Kidney capillary endothelial cell (primary cell): ENCODE measurements at regions not wholly inside any gene's neighbourhood (a gene's known extent, or its start where the extent isn't known, plus 50 kb on each side); places are given as distances from the start of the nearest gene placed in this dataset.

ENCODE experiments used
- DNase-seq: peaks from one replicate; pipeline ENCODE4 v3.0.0-alpha.2; 2018; ENCODE audit warnings: low spot score

DNA sequence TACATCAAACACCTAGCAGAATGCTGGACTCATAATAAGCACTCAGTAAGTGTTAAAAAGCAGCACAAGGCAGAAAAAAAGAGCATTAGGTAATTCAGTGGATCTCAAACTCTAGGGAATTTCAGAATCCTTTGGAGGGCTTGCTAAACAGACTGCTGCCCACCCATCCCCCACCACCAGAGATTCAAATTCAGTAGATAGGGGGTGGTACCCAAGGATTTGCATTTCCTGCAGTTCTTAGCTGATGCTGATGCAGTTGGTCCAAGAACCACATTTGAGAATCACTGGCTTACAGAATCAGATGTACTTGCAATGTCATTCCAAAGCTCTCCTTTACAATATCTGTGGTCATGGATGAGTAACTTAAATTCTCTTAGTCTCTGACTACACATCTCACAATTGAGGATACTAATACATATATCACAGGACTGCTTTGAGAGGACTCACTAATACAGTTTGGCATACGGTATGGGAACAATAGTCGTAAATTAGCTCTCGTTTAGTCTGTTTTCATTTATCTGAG lies 664.5 kb downstream of the KCNA4 start:
- DNase-seq, result no peak

DNA sequence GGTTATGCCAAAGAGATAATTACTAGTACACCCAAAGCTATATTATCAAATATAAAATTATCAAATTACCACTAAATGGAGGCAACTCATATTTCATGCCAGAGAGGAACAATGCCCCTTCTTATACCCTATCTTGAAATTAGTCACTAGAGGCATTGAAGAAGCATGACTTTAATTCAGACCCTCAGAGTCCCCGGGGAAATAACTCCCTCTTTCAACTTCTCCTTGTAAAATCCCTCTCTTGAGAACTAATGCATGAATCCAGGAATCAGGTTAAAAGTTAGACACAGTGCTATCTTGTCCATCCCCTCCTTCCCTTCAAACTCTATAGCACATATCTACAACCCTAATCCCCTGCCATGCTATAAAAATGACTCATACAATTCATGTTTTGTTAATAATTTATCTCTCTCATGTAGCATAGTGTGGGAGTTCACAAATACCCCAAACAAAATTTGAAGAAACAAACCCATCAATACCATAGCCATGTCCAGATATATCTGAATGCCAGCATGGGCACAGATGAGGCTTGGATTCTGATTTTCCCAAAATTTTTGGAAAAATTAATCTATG lies 665.4 kb downstream of the KCNA4 start:
- DNase-seq, result no peak

- DNase-seq, result peak; percentile 36
These were observed 673.1 kb downstream of the KCNA4 start for GRCh38 chr11:29343465-29344333.

DNA sequence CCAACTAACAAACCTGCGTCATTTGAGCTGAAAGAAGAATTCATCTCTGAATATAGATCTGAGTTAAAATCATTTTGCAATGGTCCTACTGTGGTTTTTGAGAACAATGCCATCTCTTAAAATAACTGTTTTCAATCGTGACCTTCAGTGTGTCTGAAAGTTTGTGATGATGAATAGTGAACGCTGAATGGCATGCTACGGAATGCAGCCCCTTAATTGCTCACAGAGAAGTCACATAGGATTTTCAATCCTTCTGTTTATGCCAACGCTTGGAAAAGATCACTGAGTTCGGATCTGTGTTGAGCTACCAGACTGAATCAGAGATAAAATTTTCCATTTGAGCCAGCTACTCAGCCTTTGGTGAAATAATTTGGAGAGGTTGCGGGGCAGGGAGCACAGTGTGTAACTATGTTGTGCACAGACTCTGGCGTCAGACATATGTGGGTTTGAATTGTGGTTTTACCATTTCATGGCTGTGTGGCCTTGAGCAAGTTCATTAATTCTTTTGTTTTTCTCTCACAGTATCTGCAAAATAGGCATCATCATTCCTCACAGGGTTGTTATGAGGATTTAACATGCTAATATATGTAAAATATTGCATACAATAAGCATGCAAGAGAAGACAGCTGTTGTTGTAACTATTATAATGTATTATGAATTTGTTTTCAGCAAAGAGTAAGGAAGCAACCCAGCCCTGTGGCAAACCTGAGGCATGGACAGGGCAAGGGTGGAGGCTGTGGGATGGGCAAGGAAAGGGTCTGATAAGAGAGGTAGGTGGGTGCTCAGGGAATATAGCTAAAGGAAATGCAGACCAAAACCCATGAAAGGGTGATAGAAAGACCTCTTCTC lies 679.9 kb downstream of the KCNA4 start:
- DNase-seq, result no peak

DNA sequence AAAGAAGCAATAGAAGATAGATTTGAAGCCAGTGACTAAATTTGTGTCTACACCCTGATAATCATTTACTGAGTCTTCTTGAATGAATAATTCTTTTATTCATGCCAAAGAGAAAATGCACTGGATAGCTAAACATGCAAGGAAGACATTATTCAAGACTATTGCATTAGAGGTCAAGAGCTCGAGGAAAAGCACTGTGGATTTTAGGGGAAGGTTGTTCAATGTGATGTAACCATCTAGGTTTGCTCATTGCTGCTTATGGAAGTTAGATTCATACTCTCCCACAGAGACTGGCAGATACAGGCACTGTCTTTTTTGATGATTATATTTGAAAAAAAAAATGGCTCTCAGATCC lies 682.1 kb downstream of the KCNA4 start:
- no peak for DNase-seq

DNA sequence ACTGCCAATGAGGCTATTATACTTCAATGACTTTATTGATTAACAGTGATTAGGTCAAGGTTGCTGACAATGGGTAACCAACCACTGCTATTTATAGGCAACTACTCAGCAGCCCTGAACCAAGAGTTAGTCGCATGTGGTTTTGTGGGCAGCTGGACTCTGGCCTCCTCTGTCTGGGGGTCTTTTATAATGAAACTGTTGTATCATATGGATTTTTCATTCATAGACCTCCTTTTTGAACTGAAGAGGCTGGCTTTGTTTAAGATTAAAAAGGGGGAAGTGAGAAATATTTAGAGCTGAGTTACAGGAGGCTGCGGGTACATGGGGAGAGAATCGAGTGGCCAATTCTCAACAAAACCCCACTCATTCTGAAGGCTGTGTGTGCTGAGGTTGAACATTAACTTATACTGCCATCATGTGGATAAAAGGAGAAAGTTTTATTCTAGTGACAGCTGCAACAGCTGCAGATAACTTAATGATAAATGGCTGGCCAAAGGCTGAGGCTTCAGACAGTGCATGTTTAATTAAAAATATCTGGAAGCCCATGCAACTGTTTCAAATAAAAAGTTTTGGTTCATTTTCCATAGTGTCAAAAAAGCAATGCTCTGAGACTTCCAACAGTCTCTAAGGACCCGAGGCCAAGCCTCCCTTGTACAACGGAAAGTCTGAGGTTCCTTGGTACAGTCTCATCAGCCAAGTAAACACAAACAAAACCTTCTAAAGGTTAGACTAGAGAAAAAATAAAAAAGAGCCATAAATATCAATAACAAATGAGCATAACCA lies 682.6 kb downstream of the KCNA4 start:
- peak; percentile 55 for DNase-seq

DNA sequence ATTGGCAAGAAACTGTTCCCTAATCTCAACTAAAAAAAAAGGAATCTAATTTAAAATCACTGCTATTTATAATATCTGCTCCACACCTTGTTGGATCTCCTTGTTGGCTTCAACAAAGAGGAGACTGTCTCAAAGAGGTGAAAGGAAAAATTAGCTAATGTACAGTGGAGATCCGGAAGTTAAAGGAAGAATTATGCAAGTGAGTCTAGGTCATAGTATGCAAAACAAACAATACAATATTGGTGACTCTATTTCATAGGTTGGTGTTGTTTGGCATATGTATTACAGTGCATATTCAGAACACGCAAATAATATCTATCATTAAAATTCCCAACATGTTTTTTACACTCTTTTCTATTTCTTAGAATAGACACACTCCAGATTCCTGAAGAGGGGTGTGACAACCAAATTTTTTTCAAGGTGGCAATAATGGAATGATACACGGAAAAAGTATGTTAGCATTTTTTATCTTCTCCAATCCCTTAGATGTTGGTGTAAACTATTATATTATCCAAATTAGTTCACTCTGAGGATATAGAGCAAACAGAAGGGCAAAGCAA lies 685.3 kb downstream of the KCNA4 start:
- no peak for DNase-seq

- DNase-seq, result peak; percentile 11
These were observed 687.8 kb downstream of the KCNA4 start for GRCh38 chr11:29328961-29329441.

GRCh38 chr11:29327891-29328290 lies 688.9 kb downstream of the KCNA4 start:
- DNase-seq, result no peak

- no peak for DNase-seq
These were observed 690.1 kb downstream of the KCNA4 start for GRCh38 chr11:29326757-29327156.

- no peak for DNase-seq
These were observed 692.5 kb downstream of the KCNA4 start for GRCh38 chr11:29324328-29324727.

DNA sequence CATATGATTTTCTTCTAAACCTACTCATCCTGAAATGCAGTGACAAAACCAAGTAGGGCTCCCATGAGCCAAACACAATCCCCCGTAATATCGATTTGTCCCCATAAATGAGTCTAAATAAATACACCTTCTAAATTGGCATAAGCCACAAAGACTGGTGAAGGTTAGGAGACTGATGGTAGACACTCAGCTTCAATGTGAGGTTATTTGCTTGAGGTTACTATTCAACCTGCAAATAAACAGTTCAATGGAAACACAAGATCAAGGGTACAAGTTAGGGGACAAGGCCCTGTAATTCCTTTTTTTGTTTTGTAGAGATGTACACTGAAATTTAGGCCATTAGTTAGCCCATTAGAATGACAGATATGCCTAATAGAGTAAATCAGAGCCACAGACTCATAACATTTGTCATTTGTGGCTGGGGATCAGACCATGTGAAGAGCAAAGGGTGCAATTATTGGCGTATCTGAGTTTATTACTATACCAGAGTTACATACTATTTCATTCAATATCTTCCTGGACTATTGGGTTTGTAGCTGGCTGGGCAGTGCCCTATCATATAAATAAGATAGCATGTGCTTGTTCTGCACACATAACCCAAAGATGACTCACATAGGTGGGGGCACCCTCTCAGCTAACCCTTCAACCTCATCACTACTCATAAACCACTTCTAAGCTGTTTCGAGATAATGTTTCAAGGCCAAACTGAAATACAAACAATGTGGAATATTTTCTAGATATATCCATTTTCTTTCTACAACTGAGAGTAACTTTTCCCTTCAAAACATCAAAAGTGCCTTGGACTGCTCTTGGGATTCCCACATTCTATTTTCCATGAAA lies 695.3 kb downstream of the KCNA4 start:
- no peak for DNase-seq

GRCh38 chr11:29320196-29320595 lies 696.6 kb downstream of the KCNA4 start:
- DNase-seq, result no peak

DNA sequence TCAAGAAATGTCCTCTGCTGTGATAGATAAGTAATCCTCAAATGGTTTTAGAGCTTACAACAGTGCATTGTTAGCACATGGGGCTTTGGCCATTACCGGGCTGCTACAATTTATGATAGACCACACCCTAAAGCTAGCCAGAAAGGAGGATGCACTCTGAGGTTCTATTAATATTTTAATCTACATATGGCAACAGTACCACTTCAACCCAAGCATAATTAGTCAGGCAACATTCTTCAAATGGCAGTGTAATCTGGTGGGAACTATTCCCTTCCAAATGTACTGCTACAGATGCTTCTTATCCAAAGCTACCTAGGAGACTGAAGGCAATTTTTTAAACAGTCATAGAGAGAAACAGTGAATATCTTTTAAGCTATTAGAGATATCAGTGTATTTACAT lies 697.6 kb downstream of the KCNA4 start:
- no peak for DNase-seq

DNA sequence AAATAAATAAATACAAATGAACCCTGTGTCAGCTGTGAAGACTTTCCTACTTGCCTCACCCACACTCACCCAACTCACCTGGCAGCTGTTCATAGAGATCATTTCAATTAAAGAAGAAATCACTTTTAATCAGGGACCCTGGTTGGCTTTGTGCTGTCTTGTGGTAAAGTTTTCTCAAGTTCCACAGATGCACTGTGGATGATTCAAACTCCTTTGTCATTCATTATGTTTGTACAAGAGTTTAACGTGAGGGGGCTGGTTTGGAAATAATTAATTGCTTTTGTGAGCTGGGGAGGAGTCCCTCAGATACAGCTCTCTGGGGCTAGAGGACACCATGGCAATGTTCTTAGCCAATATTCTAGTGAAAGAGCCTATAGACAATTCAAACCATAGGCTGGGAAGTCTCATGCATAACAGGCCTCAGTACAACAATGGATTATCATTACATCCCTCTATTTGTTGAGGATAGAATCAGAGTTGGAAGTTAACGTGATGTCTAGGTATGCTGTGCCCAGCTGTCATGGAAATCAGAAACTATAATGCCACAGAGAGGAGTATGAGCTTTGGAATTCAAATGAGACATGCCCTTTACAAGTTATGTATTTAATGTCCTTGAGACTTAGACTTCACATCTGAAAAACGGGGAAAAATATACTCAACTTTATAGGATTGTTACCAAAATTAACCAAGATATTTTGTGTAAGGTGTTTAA lies 698.5 kb downstream of the KCNA4 start:
- no peak for DNase-seq

DNA sequence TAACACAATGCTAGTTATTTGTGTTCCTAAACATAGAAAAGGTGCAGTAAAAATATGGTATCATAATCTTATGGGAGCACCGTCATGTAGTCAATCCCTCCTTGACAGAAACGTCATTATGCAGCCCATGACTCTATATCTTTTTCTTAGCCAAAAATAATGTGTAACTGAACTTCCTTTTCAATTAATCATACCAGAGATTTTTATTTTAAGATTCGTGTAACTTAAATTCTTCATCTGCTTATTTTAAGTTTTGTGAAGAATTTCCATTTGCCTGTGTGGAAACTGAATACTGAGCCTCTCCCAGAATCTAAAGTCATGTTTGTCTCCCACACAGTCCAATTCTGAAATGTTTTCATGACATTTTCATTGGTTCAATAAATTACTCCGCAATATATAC lies 699.1 kb downstream of the KCNA4 start:
- DNase-seq, result no peak

- DNase-seq, result no peak
These were observed 701.6 kb downstream of the KCNA4 start for GRCh38 chr11:29315275-29315674.

- DNase-seq, result no peak
These were observed 702.6 kb downstream of the KCNA4 start for GRCh38 chr11:29314211-29314610.

DNA sequence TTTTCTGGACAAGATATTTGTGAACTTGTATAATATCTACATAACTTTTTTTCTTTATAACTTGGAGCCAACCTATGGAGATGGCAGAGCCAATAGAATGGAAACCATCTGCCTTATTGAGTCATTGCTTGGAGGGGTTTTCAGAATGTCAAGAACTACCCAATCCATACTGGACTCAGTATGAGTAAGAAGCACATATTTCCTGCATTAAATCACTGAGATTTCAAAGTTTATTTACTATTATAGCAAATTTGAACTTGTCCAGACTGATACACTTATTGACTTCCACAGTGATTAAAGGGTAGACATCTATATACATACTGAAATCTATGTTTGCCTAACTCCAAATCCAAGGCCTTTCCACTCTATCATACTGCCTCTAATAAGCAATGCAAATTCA lies 704.0 kb downstream of the KCNA4 start:
- no peak for DNase-seq
